CD4-positive, alpha-beta T cell (primary cell): ENCODE measurements at regions not wholly inside any gene's neighbourhood (a gene's known extent, or its start where the extent isn't known, plus 50 kb on each side); places are given as distances from the start of the nearest gene placed in this dataset.

Experiments
- ATAC-seq: fragments of 200-7000 bp; cut with Tn5 transposase; one replicate; pipeline ENCODE4 v1.10.0; 2022; ENCODE audit warnings: mild to moderate bottlenecking; ENCODE audit not compliant: poor library complexity
- CTCF ChIA-PET: fragments of 350-600 bp; sonication (Branson Sonifier 250); formaldehyde crosslinking; loops from one replicate; lab custom pipeline; 2021; ENCODE audit warnings: antibody characterized with exemption, inconsistent platforms; lab: Charles Lee
- POLR2A ChIA-PET: fragments of 350-600 bp; sonication (Branson Sonifier 250); formaldehyde crosslinking; loops from one replicate; lab custom pipeline; 2021; ENCODE audit warnings: antibody characterized with exemption, inconsistent platforms; lab: Charles Lee
- DNase-seq, 14 experiments: peaks; one replicate each; pipeline ENCODE4 v3.0.0-alpha.2; 2013 to 2020; ENCODE audit warnings: mixed read lengths in 2 of 14
- H3K27ac ChIP-seq, 2 donors: one replicate each; pipeline versions ENCODE4 v1.5.1 to v1.7.0; 2013; ENCODE audit warnings: low read length in 2 of 2, low read depth in 1 of 2, mild to moderate bottlenecking in 1 of 2
- H3K27me3 ChIP-seq, 2 experiments: 1 replicate in 1 of 2; 2 replicates in 1 of 2; pipeline versions ENCODE4 v1.6.1 to v1.7.0; 2013; ENCODE audit warnings: low read length in 2 of 2, control low read depth in 1 of 2, mild to moderate bottlenecking in 1 of 2, moderate library complexity in 1 of 2; ENCODE audit not compliant: insufficient read depth in 2 of 2, control insufficient read depth in 1 of 2
- H3K36me3 ChIP-seq: one replicate; pipeline ENCODE4 v1.6.1; 2013; ENCODE audit warnings: low read length, control low read depth; ENCODE audit not compliant: insufficient read depth
- H3K4me1 ChIP-seq: one replicate; pipeline ENCODE4 v1.6.1; 2013; ENCODE audit warnings: low read length, control low read depth; ENCODE audit not compliant: insufficient read depth
- H3K4me3 ChIP-seq: one replicate; pipeline ENCODE4 v1.5.1; 2013; ENCODE audit warnings: mild to moderate bottlenecking, low read length, moderate library complexity
- H3K9me3 ChIP-seq, 2 experiments: 1 replicate in 1 of 2; 2 replicates in 1 of 2; pipeline versions ENCODE4 v1.6.1 to v1.7.0; 2013; ENCODE audit warnings: low read length in 2 of 2, mild to moderate bottlenecking in 2 of 2, control low read depth in 1 of 2, moderate library complexity in 1 of 2; ENCODE audit not compliant: control insufficient read depth in 1 of 2, insufficient read depth in 1 of 2
- H3K27ac Mint-ChIP-seq: one replicate; pipeline ENCODE4 v1.8.0; 2020; ENCODE audit warnings: mixed read lengths
- H3K27me3 Mint-ChIP-seq: one replicate; pipeline ENCODE4 v1.8.0; 2021; ENCODE audit warnings: mixed read lengths
- H3K36me3 Mint-ChIP-seq: one replicate; pipeline ENCODE4 v1.8.0; 2021; ENCODE audit warnings: low read depth, mixed read lengths
- H3K4me1 Mint-ChIP-seq: one replicate; pipeline ENCODE4 v1.8.0; 2021; ENCODE audit warnings: low read depth, mixed read lengths
- H3K4me3 Mint-ChIP-seq: one replicate; pipeline ENCODE4 v1.8.0; 2020; ENCODE audit warnings: mild to moderate bottlenecking, mixed read lengths
- H3K9me3 Mint-ChIP-seq: one replicate; pipeline ENCODE4 v1.8.0; 2020; ENCODE audit warnings: mixed read lengths
- CTCF ChIP-seq: fragments of 200-600 bp; IDR thresholded peaks from one replicate; pipeline ENCODE4 v1.8.0; 2022; ENCODE audit warnings: antibody characterized with exemption, mild to moderate bottlenecking
- intact Hi-C, 2 experiments: fragments of 100-400 bp; cut with DNase I in 1 of 2; cut with micrococcal nuclease in 1 of 2; formaldehyde crosslinking; loops; one replicate each; pipeline versions ENCODE4 v1.15.1 to v1.9.0; 2023 to 2025; cut with DNase I, micrococcal nuclease

GRCh38 chr2:14292964-14293363 is 339.6 kb upstream of the LRATD1 start:
- ATAC-seq, result no peak
- Histone ChIP-seq H3K27me3 (no peaks in the 10 kb centered on the region), H3K27ac (no peak overlapping the region), H3K4me1 (no peaks in the 10 kb centered on the region), H3K9me3 (peaks cover 0 to 7% of the 10 kb centered on the region in 2 experiments), H3K4me3 (no peak overlapping the region), H3K36me3 (no peaks in the 10 kb centered on the region)
- intact Hi-C loops, result no loop called here
- H3K9me3 Mint-ChIP-seq, result no peaks in the 10 kb centered on the region
- no peak overlapping the region for H3K27ac Mint-ChIP-seq
- no peaks in the 10 kb centered on the region for H3K36me3 Mint-ChIP-seq
- ChIA-PET POLR2A (interaction anchor here (0.6 kb wide), 1 partner anchor 813 kb away, joined by 3 read pairs; no protein-coding TSS in a partner anchor), CTCF (no interaction called here)
- DNase-seq, result no peak
- H3K4me3 Mint-ChIP-seq, result no peak overlapping the region
- H3K27me3 Mint-ChIP-seq, result no peaks in the 10 kb centered on the region
- H3K4me1 Mint-ChIP-seq, result no peaks in the 10 kb centered on the region
- no peak for TF ChIP-seq CTCF

GRCh38 chr2:14297340-14297739 is 335.2 kb upstream of the LRATD1 start:
- Mint-ChIP-seq H3K4me3 (no peak overlapping the region), H3K9me3 (peaks cover 6% of the 10 kb centered on the region), H3K4me1 (no peaks in the 10 kb centered on the region), H3K27ac (no peak overlapping the region), H3K27me3 (no peaks in the 10 kb centered on the region), H3K36me3 (no peaks in the 10 kb centered on the region)
- H3K27ac ChIP-seq, result no peak overlapping the region
- H3K4me1 ChIP-seq, result no peaks in the 10 kb centered on the region
- intact Hi-C loops, result no loop called here
- peaks cover 0 to 3% of the 10 kb centered on the region in 2 experiments for H3K9me3 ChIP-seq
- H3K4me3 ChIP-seq, result no peak overlapping the region
- no peak for ATAC-seq
- DNase-seq, result no peak
- TF ChIP-seq CTCF, result no peak
- POLR2A ChIA-PET, result no interaction called here
- H3K27me3 ChIP-seq, result no peaks in the 10 kb centered on the region
- CTCF ChIA-PET, result no interaction called here
- no peaks in the 10 kb centered on the region for H3K36me3 ChIP-seq

GRCh38 chr2:14297906-14298305 is 334.6 kb upstream of the LRATD1 start:
- H3K9me3 ChIP-seq, result peaks cover 0 to 3% of the 10 kb centered on the region in 2 experiments
- H3K4me1 ChIP-seq, result no peaks in the 10 kb centered on the region
- ATAC-seq, result no peak
- no peak overlapping the region for H3K27ac ChIP-seq
- H3K4me1 Mint-ChIP-seq, result no peaks in the 10 kb centered on the region
- H3K27me3 ChIP-seq, result no peaks in the 10 kb centered on the region
- H3K27me3 Mint-ChIP-seq, result no peaks in the 10 kb centered on the region
- intact Hi-C loops, result no loop called here
- no peaks in the 10 kb centered on the region for H3K36me3 Mint-ChIP-seq
- no peak overlapping the region for H3K27ac Mint-ChIP-seq
- H3K4me3 Mint-ChIP-seq, result no peak overlapping the region
- CTCF ChIA-PET, result no interaction called here
- no peak overlapping the region for H3K4me3 ChIP-seq
- no peak for TF ChIP-seq CTCF
- DNase-seq, result no peak
- no peaks in the 10 kb centered on the region for H3K36me3 ChIP-seq
- POLR2A ChIA-PET, result no interaction called here
- H3K9me3 Mint-ChIP-seq, result peaks cover 6% of the 10 kb centered on the region
